Smooth muscle cell (in vitro differentiated cells): ENCODE measurements at regions not wholly inside any gene's neighbourhood (a gene's known extent, or its start where the extent isn't known, plus 50 kb on each side); places are given as distances from the start of the nearest gene placed in this dataset.

Experiments
- DNase-seq: peaks from one replicate; lab custom pipeline; 2025; ENCODE audit not compliant: unreplicated experiment; lab: John Stamatoyannopoulos, UW
- H2AFZ ChIP-seq: fragments of 200-600 bp; sonication (generic); 2 replicates; pipeline ENCODE4 v1.6.0; 2016; ENCODE audit warnings: antibody characterized with exemption, low read depth, mild to moderate bottlenecking
- H3F3A ChIP-seq: fragments of 200-600 bp; sonication (generic); 2 replicates; pipeline ENCODE4 v1.6.0; 2017; ENCODE audit warnings: antibody characterized with exemption, low read depth
- H3K27ac ChIP-seq: fragments of 200-600 bp; sonication (generic); 2 replicates; pipeline ENCODE4 v1.5.1; 2016; ENCODE audit warnings: low read depth, mild to moderate bottlenecking
- H3K27me3 ChIP-seq: fragments of 200-600 bp; sonication (generic); 2 replicates; pipeline ENCODE4 v1.6.1; 2016; ENCODE audit warnings: low read depth, mild to moderate bottlenecking
- H3K36me3 ChIP-seq: fragments of 200-600 bp; sonication (generic); 2 replicates; pipeline ENCODE4 v1.5.1; 2016; ENCODE audit warnings: low read depth
- H3K4me1 ChIP-seq: fragments of 200-600 bp; sonication (generic); 2 replicates; pipeline ENCODE4 v1.5.1; 2016; ENCODE audit warnings: low read depth
- H3K4me2 ChIP-seq: fragments of 200-600 bp; sonication (generic); 2 replicates; pipeline ENCODE4 v1.6.0; 2016; ENCODE audit warnings: mild to moderate bottlenecking
- H3K4me3 ChIP-seq: fragments of 200-600 bp; sonication (generic); 2 replicates; pipeline ENCODE4 v1.5.1; 2016; ENCODE audit warnings: mild to moderate bottlenecking
- H3K79me2 ChIP-seq: fragments of 200-600 bp; sonication (generic); 2 replicates; pipeline ENCODE4 v1.6.0; 2016; ENCODE audit warnings: low read depth, mild to moderate bottlenecking
- H3K9ac ChIP-seq: fragments of 200-600 bp; sonication (generic); 2 replicates; pipeline ENCODE4 v1.6.0; 2016; ENCODE audit warnings: low read depth
- H3K9me3 ChIP-seq: fragments of 200-600 bp; sonication (generic); replicated peaks from 2 replicates; pipeline ENCODE4 v1.5.1; 2016; ENCODE audit warnings: low read depth
- H4K20me1 ChIP-seq: fragments of 200-600 bp; sonication (generic); 2 replicates; pipeline ENCODE4 v1.6.0; 2016; ENCODE audit warnings: low read depth
- CTCF ChIP-seq: fragments of 200-600 bp; sonication (generic); IDR thresholded peaks from 2 replicates; pipeline ENCODE4 v1.5.1; 2017; ENCODE audit warnings: borderline replicate concordance, mild to moderate bottlenecking, antibody characterized with exemption; ENCODE audit not compliant: insufficient read depth, poor library complexity, severe bottlenecking
- WGBS: methylation state at CpG from one replicate; pipeline ENCODE4 v1.1.7; 2016; ENCODE audit warnings: low lambda C conversion rate; 5-methylcytosine and 5-hydroxymethylcytosine counted together

- no peaks in the 10 kb centered on the region for H4K20me1 ChIP-seq
- H3K9ac ChIP-seq: no peak overlapping the region
- peaks cover 5% of the 10 kb centered on the region for H3F3A ChIP-seq
- no peak overlapping the region for H3K4me2 ChIP-seq
- peaks cover 3% of the 10 kb centered on the region for H3K4me1 ChIP-seq
- no peaks in the 10 kb centered on the region for H3K9me3 ChIP-seq
- H2AFZ ChIP-seq: no peak overlapping the region
- H3K27ac ChIP-seq: no peak overlapping the region
- no peaks in the 10 kb centered on the region for H3K36me3 ChIP-seq
- no peak overlapping the region for H3K4me3 ChIP-seq
- TF ChIP-seq CTCF: no peak
- WGBS: 96% methylated on average over 1 of the region's 1 CpG
- DNase-seq: no peak
- H3K27me3 ChIP-seq: peaks cover 4% of the 10 kb centered on the region
- no peaks in the 10 kb centered on the region for H3K79me2 ChIP-seq
Observed at GRCh38 chr9:82560036-82560435, 502.9 kb downstream of the RASEF start.

GRCh38 chr9:82560457-82560904 is 502.5 kb downstream of the RASEF start:
- no peaks in the 10 kb centered on the region for H3K36me3 ChIP-seq
- peaks cover 8% of the 10 kb centered on the region for H3K27me3 ChIP-seq
- H3K9ac ChIP-seq: no peak overlapping the region
- H3K4me3 ChIP-seq: no peak overlapping the region
- H4K20me1 ChIP-seq: no peaks in the 10 kb centered on the region
- DNase-seq: no peak
- no peak overlapping the region for H3K4me2 ChIP-seq
- H3K79me2 ChIP-seq: no peaks in the 10 kb centered on the region
- H3K27ac ChIP-seq: no peak overlapping the region
- no peak for TF ChIP-seq CTCF
- peaks cover 5% of the 10 kb centered on the region for H3F3A ChIP-seq
- no peak overlapping the region for H2AFZ ChIP-seq
- 91% methylated on average over 9 of the region's 9 CpGs for WGBS
- peaks cover 3% of the 10 kb centered on the region for H3K4me1 ChIP-seq
- H3K9me3 ChIP-seq: no peaks in the 10 kb centered on the region

GRCh38 chr9:82563094-82563493 is 499.8 kb downstream of the RASEF start:
- DNase-seq: no peak
- Histone ChIP-seq H3K27me3 (peaks cover 16% of the 10 kb centered on the region), H3F3A (no peaks in the 10 kb centered on the region), H3K9ac (no peak overlapping the region), H2AFZ (no peak overlapping the region), H3K4me3 (no peak overlapping the region), H3K36me3 (no peaks in the 10 kb centered on the region), H4K20me1 (no peaks in the 10 kb centered on the region), H3K9me3 (no peaks in the 10 kb centered on the region), H3K4me2 (no peak overlapping the region), H3K27ac (no peak overlapping the region), H3K4me1 (peaks cover 3% of the 10 kb centered on the region), H3K79me2 (no peaks in the 10 kb centered on the region)
- WGBS: 97% methylated on average over 2 of the region's 2 CpGs
- no peak for TF ChIP-seq CTCF

GRCh38 chr9:82563841-82564240 is 499.1 kb downstream of the RASEF start:
- 98% methylated on average over 2 of the region's 2 CpGs for WGBS
- no peak for DNase-seq
- no peaks in the 10 kb centered on the region for H3F3A ChIP-seq
- no peak overlapping the region for H3K4me2 ChIP-seq
- H3K79me2 ChIP-seq: no peaks in the 10 kb centered on the region
- H3K9me3 ChIP-seq: no peaks in the 10 kb centered on the region
- no peaks in the 10 kb centered on the region for H4K20me1 ChIP-seq
- no peak overlapping the region for H3K4me3 ChIP-seq
- no peak overlapping the region for H3K9ac ChIP-seq
- no peaks in the 10 kb centered on the region for H3K36me3 ChIP-seq
- no peak for TF ChIP-seq CTCF
- no peak overlapping the region for H2AFZ ChIP-seq
- H3K27me3 ChIP-seq: peaks cover 16% of the 10 kb centered on the region
- peaks cover 3% of the 10 kb centered on the region for H3K4me1 ChIP-seq
- no peak overlapping the region for H3K27ac ChIP-seq
